Hepatocyte (in vitro differentiated cells): ENCODE measurements at regions not wholly inside any gene's neighbourhood (a gene's known extent, or its start where the extent isn't known, plus 50 kb on each side); places are given as distances from the start of the nearest gene placed in this dataset.

Experiments used
- CTCF ChIP-seq: fragments of 200-600 bp; sonication (generic); IDR thresholded peaks from 2 replicates; pipeline ENCODE4 v1.5.1; 2016; ENCODE audit warnings: antibody characterized with exemption, mild to moderate bottlenecking; ENCODE audit not compliant: poor library complexity
- EZH2phosphoT487 ChIP-seq: fragments of 200-600 bp; sonication (generic); IDR thresholded peaks from one replicate; pipeline ENCODE4 v1.6.1; 2018; ENCODE audit warnings: antibody characterized with exemption, mild to moderate bottlenecking, low read depth, moderate library complexity; ENCODE audit not compliant: unreplicated experiment, severe bottlenecking

GRCh38 chr22:27303718-27304117 is 497.8 kb downstream of the MN1 start:
- TF ChIP-seq EZH2phosphoT487 (no peak), CTCF (no peak)
